Neural cell (in vitro differentiated cells): ENCODE measurements at regions not wholly inside any gene's neighbourhood (a gene's known extent, or its start where the extent isn't known, plus 50 kb on each side); places are given as distances from the start of the nearest gene placed in this dataset.

ENCODE experiments used
- EP300 ChIP-seq: fragments of 450-650 bp; conservative IDR thresholded peaks from 2 replicates; pipeline ENCODE4 v1.6.1; 2014; ENCODE audit warnings: antibody characterized with exemption, mild to moderate bottlenecking, moderate library complexity; ENCODE audit not compliant: poor library complexity, severe bottlenecking
- EZH2 ChIP-seq: fragments of 200-600, 300-800 bp; shearing (Covaris generic), sonication (generic); IDR thresholded peaks from 2 replicates; pipeline ENCODE4 v1.6.1; 2014; ENCODE audit warnings: antibody characterized with exemption, low read length, borderline replicate concordance, mild to moderate bottlenecking; ENCODE audit not compliant: insufficient read depth, poor library complexity, severe bottlenecking
- MXI1 ChIP-seq: fragments of 450-650 bp; conservative IDR thresholded peaks from 2 replicates; pipeline ENCODE4 v1.6.1; 2014; ENCODE audit warnings: antibody characterized with exemption, mild to moderate bottlenecking; ENCODE audit not compliant: poor library complexity, severe bottlenecking
- POLR2AphosphoS5 ChIP-seq: IDR thresholded peaks from 2 replicates; pipeline ENCODE4 v1.6.1; 2012
- RAD21 ChIP-seq: fragments of 450-650 bp; conservative IDR thresholded peaks from 2 replicates; pipeline ENCODE4 v1.6.1; 2014; ENCODE audit warnings: antibody characterized with exemption, mild to moderate bottlenecking, moderate library complexity
- SMC3 ChIP-seq: fragments of 450-650 bp; conservative IDR thresholded peaks from 2 replicates; pipeline ENCODE4 v1.6.1; 2014; ENCODE audit warnings: antibody characterized with exemption, mild to moderate bottlenecking, moderate library complexity; ENCODE audit not compliant: poor library complexity
- TF ChIP-seq, protein P1 (sequence below): fragments of 450-650 bp; IDR thresholded peaks from 2 replicates; pipeline ENCODE4 v1.5.1; 2014; ENCODE audit warnings: antibody characterized with exemption, mild to moderate bottlenecking, moderate library complexity; ENCODE audit not compliant: poor library complexity, severe bottlenecking
- TF ChIP-seq, protein P2 (sequence below): IDR thresholded peaks from 2 replicates; pipeline ENCODE4 v1.6.1; 2012; ENCODE audit warnings: borderline replicate concordance

DNA sequence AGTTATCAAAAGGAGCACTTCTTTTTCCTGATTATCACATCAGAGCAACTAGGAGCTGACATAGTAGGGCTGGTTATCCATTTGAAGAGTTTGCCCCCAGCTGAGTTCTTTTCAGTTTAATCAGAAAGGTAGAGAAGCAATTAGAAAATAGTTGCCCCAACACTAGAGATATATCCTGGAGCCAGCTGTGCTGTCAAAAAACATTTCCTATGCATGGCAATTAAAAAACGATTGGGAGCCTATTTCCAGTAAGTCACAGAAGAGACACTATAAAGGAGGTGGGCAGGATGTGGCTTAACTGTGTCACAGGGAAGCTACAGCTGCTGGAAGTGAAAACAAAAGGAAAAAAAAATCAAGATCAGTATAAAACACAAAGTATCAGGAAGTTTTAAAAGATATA is 155.7 kb upstream of the SLITRK1 start:
- TF ChIP-seq EZH2, result no peak
- TF ChIP-seq, protein P1, sequence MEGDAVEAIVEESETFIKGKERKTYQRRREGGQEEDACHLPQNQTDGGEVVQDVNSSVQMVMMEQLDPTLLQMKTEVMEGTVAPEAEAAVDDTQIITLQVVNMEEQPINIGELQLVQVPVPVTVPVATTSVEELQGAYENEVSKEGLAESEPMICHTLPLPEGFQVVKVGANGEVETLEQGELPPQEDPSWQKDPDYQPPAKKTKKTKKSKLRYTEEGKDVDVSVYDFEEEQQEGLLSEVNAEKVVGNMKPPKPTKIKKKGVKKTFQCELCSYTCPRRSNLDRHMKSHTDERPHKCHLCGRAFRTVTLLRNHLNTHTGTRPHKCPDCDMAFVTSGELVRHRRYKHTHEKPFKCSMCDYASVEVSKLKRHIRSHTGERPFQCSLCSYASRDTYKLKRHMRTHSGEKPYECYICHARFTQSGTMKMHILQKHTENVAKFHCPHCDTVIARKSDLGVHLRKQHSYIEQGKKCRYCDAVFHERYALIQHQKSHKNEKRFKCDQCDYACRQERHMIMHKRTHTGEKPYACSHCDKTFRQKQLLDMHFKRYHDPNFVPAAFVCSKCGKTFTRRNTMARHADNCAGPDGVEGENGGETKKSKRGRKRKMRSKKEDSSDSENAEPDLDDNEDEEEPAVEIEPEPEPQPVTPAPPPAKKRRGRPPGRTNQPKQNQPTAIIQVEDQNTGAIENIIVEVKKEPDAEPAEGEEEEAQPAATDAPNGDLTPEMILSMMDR, result no peak
- TF ChIP-seq, protein P2, sequence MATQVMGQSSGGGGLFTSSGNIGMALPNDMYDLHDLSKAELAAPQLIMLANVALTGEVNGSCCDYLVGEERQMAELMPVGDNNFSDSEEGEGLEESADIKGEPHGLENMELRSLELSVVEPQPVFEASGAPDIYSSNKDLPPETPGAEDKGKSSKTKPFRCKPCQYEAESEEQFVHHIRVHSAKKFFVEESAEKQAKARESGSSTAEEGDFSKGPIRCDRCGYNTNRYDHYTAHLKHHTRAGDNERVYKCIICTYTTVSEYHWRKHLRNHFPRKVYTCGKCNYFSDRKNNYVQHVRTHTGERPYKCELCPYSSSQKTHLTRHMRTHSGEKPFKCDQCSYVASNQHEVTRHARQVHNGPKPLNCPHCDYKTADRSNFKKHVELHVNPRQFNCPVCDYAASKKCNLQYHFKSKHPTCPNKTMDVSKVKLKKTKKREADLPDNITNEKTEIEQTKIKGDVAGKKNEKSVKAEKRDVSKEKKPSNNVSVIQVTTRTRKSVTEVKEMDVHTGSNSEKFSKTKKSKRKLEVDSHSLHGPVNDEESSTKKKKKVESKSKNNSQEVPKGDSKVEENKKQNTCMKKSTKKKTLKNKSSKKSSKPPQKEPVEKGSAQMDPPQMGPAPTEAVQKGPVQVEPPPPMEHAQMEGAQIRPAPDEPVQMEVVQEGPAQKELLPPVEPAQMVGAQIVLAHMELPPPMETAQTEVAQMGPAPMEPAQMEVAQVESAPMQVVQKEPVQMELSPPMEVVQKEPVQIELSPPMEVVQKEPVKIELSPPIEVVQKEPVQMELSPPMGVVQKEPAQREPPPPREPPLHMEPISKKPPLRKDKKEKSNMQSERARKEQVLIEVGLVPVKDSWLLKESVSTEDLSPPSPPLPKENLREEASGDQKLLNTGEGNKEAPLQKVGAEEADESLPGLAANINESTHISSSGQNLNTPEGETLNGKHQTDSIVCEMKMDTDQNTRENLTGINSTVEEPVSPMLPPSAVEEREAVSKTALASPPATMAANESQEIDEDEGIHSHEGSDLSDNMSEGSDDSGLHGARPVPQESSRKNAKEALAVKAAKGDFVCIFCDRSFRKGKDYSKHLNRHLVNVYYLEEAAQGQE, result no peak
- no peak for TF ChIP-seq EP300
- TF ChIP-seq POLR2AphosphoS5, result no peak
- TF ChIP-seq RAD21, result no peak
- no peak for TF ChIP-seq SMC3
- TF ChIP-seq MXI1, result no peak
